HG03354 (cell line): ENCODE measurements at regions not wholly inside any gene's neighbourhood (a gene's known extent, or its start where the extent isn't known, plus 50 kb on each side); places are given as distances from the start of the nearest gene placed in this dataset.
A peak's percentile ranks its signal among the peaks of the same experiment; 100 is the strongest.
"Not testable (repeated sequence)": the region's sequence is repeated elsewhere in the genome, so short reads cannot be mapped to it uniquely, and the experiment has no call there.

Source experiments
- ATAC-seq: cut with Tn5 transposase; IDR thresholded peaks from one replicate; pipeline ENCODE4 v1.9.1; 2021; ENCODE audit warnings: mild to moderate bottlenecking; ENCODE audit not compliant: unreplicated experiment, poor library complexity, severe bottlenecking

DNA sequence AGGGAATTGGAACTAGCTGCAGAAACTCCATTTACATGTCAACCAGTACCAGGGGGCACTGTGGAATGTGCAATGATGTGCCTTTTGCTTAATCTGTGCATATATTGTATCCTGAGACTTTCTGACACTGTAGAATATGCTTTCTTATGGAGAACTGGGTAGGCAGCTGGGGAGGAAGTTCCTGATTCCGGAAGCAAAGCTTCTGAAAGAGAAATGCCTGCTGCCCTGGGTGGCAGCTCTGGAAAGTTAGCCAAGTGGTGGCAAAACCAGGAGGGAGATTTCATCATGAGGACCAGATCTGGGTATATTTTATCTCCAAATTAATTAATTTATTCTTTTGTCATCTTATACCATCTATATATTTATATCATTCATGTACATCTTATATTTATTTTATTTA lies 116.7 kb downstream of the XCL2 start:
- no peak for ATAC-seq

DNA sequence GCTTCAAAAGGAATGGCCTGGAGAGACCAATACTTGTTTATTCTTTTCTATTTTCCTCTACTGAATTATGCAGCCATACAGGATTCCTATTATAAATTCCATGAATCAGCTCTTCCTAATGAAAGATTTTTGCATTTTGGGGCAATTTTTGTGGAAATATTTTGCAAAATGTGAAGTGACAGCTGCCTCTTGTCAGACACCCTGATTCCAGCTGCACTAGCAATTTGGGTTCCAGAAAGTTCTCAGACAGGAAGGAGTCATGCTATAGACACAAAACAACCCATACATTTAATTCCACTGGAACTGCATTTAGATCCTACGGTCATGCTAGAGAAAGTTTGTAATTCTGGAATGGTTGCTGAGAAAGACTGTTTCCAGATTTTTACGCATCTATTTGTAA lies 119.5 kb downstream of the XCL2 start:
- ATAC-seq, result no peak

DNA sequence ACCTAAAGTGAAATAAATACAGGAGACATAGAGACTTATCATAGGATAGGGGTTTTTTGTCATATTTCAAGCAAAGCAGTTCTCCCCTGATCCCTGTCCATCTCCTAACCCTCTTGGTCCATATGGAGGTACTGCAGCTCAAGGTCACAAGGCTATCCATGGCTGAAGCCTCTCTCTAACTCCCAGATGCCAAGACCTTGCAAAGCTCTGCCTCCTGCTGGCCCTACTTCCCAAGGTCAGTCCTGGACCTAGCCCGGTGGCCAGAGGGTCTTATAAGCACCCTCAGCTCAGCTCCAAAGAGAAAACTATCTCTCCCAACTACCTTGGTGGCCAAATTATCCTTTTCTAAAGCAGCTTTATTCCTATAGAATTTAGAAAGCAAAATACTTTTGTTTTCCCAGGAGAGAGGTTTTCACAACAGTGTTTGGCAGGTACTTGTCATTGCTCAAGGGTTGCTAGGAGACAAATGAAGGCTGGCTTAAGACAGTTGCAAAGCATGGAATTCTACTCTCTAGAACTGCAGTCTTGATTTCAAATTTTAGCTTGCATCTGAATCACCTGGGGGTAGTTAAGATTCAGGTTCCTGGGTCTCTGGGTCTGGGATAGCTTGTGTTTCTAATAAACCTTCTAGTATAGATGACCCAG lies 121.5 kb downstream of the XCL2 start:
- no peak for ATAC-seq

GRCh38 chr1:168421399-168422004 lies 122.3 kb downstream of the XCL2 start:
- no peak for ATAC-seq

- no peak for ATAC-seq
Measured at GRCh38 chr1:168420177-168420576, 123.6 kb downstream of the XCL2 start.

- no peak for ATAC-seq
Measured at GRCh38 chr1:168419736-168420135, 124.1 kb downstream of the XCL2 start.

GRCh38 chr1:168416220-168416619 lies 127.6 kb downstream of the XCL2 start:
- ATAC-seq, result no peak

DNA sequence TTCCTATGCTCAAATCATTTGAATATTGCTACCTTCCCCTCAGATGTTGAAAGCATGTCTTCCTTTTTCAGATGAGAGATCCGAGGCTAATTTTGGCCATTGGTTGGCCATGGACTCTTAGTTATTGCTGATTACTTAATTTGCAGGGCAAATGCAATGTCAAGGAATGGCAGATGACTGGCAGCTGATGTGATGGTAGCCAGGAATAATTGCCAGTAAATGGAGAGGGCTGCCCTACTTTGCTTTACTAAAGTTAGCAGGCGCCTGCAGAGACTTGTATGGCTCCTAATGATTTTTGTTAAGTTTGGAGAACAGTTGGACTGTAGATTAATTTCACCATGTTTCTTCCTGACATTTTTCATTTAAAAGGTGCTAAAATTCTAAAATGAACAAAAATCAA lies 128.9 kb downstream of the XCL2 start:
- no peak for ATAC-seq

DNA sequence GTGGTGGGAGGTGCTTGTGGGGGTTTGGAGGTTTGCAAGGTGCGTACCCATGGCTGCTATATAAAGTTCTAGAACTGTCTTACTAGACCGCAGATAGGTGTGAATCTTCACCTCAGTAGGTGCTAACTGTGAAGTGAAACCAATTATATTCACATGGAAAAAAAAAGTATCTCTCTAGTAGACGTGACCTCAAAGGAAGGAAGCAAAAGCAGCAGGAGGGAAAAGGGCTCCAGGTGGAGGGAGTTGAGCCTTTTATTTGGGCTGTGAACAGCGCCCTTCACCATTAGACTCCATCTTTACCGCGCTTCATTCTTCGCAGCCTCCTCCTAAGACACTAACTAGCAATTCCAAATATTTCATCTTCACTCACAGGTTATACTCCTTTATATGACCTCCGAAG lies 129.8 kb downstream of the TBX19 start:
- ATAC-seq, result no peak

DNA sequence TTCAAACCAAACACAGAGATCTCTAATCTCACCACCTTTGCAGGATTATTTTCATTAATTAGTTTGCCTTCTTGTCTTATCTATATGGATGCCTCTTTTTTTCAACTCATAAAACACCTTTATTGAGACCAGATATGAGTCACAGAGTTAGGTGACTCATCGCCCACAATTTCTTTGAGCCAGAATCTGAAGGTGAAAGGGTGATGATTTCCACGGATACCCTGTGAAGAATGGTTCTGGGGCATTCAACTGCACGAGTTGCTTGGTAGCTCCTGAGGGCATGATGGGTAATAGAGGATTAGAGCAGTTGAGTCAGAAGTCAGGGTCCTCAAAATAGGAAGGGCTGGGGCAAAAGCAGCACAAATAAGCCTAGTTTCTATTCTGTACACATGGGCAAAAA lies 128.2 kb downstream of the TBX19 start:
- peak; percentile 73 for ATAC-seq

DNA sequence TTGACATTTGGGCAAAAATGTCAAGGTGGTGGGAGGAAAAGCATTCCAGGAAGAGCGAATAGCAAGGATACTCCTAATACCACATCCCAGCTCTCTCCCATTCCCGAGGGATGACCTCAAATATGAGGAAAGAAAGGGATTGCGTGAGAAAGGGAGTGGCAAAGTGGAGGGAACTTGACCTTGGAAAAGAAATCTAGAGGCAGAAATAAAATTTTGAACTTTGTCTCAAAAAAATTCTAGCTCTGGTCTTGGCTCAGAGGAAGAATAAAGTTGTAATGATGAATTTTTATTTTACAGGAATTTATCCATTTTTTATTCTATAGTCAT lies 127.8 kb downstream of the TBX19 start:
- no peak for ATAC-seq

- ATAC-seq, result no peak
Measured at GRCh38 chr1:168407832-168408538, 127.3 kb downstream of the TBX19 start.

DNA sequence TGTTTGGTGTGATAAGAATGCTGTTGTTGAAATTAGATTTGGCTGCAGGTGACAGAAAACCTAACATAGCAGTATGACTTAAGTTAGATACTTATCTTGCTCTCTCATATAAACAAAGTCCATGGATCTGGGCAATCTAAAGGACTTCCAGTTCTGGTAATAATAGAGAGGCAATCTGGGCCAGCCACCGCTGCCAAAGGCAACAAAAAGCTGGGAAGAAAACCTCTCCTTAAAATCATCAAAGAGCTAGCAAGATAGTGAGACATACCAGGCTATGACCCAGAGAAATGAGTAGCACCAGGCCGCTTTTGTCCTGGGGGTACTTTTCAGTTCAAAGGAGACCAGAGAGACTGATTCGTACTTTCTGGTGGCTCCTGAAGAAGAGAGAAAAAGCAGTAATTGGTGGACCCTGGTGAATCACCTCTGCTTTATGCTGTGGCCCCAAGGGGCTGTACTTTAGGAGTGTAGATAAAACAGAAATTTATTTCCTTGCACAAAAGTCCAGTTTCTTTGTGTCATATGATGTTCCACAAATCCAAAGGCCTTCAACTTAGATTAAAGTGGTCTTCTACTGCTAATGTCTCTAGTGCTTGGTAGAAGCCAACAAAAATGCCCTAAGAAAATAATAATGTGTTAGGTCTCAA lies 125.4 kb downstream of the TBX19 start:
- no peak for ATAC-seq

DNA sequence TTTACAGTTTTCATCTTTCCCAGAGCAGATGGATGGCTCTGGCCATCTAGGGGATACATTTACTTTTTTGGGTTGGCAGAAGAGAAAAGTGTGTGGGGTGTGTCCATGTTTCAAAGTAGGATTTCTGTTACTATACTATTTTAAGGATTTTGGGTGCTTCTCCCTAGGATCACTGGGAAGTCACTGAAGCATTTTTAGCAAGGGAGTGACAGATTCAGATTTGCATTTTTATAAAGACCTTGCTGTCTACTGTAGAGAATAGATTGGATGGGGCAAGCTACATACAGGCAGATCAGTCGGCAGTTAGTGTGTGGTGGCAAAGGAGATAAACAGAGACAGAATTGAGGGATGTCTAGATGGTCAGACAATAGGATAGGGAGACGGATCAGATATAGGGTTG lies 122.5 kb downstream of the TBX19 start:
- no peak for ATAC-seq

DNA sequence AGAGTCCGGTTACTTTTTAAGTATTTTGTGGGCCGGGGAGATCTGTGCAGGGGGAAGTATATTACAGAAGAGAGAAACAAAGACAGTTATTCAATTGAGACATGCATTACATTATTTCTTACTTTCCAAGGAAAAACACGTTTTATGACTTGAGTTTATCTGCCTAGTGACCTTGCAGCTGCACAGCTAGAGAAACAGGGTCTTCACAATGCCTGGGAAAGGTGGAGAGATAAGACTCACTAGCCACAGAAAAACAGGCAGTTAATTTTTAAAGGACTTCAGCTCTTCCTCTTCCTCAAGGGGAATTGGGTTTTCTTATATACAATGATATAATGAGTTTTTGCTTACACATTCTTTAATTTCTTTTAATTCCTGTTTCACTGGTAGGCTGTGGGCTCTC lies 121.8 kb downstream of the TBX19 start:
- not testable (repeated sequence) for ATAC-seq

GRCh38 chr1:168401341-168401740 lies 120.7 kb downstream of the TBX19 start:
- no peak for ATAC-seq

DNA sequence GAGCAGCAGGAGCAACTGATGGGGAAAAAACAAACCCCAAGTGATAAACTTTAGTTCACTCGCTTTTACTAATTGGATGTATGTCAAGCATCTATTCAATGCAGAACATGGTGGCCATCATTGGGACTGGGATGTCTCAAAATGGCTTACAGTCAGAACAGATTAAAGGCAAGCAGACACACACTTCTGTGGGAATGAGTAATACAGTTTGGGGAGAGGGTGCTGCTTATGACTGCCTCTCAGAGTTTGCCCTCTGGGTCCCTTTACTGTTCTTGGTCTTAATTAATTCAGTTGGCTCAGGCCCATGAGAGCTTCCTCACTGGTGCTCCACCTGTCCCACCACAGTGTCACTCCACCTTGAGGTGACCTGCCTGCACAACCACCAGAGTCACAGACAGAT lies 119.5 kb downstream of the TBX19 start:
- no peak for ATAC-seq

GRCh38 chr1:168397806-168398205 lies 117.1 kb downstream of the TBX19 start:
- no peak for ATAC-seq

DNA sequence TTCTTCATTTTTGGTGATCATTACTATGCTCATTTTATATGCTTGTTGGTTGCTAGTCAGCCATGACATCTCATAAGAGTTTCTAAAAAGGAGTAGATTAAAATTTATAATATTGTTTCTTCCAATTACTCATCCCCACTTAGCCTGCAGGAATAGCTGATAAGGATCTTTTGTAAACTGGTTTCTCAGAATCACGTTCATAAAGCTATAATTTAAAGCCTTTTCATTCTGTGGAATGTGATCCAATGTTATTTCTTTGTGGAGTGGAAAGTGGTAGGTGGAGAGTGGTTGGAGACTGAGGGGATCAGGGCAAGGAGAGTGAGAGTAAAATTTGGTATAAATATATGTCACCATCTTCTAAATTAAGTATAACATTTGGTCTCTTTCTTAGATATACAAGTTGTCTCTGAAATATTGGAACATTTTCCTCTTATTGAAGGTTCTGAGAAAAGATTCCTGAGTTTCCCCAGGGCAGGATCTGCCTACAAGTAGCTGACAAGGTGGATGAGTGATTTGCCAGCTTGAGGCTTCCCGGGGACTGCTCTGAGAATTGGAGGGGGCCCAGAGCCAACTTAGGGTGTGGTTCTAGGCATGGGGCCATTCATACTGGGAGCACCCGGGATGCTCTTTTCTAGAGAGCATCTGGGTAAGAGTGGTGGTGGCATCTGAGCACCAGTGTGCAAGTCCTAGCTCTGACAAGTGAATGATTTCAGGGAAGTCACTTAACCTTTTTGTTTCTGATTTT lies 116.4 kb downstream of the TBX19 start:
- ATAC-seq, result no peak

- no peak for ATAC-seq
Measured at GRCh38 chr1:168396508-168396907, 115.8 kb downstream of the TBX19 start.
